Eye (tissue), 1 donor: ENCODE measurements at regions not wholly inside any gene's neighbourhood (a gene's known extent, or its start where the extent isn't known, plus 50 kb on each side); places are given as distances from the start of the nearest gene placed in this dataset.
A peak's percentile ranks its signal among the peaks of the same experiment; 100 is the strongest.

ENCODE experiments used
- DNase-seq: peaks from one replicate; pipeline ENCODE4 v3.0.0-alpha.2; 2015

- DNase-seq, result no peak
These were observed 227.5 kb upstream of the BRINP1 start for GRCh38 chr9:119596703-119597102.

GRCh38 chr9:119588874-119589744, 219.9 kb upstream of the BRINP1 start:
- peak; percentile 16 for DNase-seq

GRCh38 chr9:119577881-119578280, 208.6 kb upstream of the BRINP1 start:
- peak; percentile 24 for DNase-seq

DNA sequence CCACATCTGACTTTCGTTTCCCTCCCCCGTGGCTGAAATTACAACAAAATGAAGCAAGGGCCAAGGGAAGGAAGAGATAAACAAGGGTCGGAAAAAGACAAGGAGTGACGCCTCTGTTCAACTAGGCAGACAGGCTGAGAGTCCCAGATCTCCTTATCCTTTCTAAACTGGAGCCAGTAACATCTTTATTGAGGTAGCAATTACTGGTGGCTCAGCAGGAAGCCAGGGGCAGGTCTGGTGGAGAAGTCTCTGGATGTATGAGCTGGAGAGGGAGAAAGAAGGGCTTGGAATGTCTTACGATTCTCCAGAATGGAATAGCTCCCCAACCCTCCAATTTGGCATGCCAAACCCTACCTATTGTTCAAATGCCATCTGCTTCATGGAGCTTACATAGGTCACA, 190.8 kb upstream of the BRINP1 start:
- no peak for DNase-seq

DNA sequence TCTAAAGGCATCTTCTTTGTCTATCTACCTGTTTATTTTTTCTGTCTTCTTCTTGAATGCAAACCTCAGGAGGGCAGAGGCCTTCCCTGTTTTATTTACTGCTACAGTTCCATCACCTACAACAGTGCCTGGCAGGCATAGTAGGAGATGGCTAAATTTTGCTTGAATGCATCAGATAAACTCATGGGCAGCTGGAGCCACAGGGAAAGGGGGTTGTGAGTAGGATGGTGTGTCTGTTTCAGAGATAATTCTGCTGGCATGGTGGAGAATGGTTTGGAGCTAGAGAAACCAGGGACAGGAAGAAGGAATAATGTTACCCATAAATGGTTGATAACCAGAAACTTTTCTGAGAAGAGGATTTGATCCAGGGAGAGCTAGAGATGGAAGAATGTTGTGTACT, 189.8 kb upstream of the BRINP1 start:
- DNase-seq, result no peak

GRCh38 chr9:119556129-119556875, 187.1 kb upstream of the BRINP1 start:
- peak; percentile 93 for DNase-seq

DNA sequence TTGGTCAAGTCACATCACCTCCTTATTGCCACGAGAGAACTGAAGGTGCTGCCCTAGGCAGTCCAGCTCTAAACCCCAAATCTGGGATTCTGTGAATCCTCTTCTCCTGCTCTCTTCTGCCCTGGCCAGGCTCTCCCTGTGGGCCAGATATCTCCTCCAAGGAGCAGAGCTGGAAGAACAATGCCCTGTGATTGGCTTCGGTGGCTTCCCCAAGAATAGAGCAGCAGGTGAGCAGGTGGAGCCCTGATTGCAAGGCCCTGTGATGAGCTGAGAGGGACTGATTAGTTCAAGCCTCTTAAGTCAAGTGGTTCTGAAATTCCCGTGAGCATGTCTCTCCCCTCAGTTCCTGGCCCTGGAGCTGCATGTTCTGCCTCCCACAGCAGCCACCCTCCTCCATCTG, 175.3 kb upstream of the BRINP1 start:
- DNase-seq, result no peak

GRCh38 chr9:119537138-119537537, 167.9 kb upstream of the BRINP1 start:
- DNase-seq, result peak; percentile 8

- peak; percentile 17 for DNase-seq
These were observed 164.3 kb upstream of the BRINP1 start for GRCh38 chr9:119533504-119533903.

DNA sequence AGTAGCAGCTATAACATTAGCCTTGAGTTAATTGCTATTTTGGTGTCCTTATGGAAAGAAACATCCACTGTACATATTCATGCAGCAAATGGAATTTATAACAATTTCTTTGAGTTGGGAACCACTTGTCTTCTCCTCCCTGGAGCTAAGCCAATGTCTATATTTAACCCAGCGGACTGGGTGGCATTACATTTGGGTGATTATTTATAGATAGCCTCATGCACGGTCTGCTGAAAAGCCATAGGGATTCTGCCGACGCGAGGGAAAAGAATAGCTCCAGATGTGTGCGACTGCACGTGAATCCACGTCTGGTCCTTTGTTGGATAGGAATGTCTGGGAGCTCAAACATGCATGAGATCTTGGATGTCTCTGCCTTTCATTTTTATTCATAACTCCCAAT, 157.5 kb upstream of the BRINP1 start:
- no peak for DNase-seq

GRCh38 chr9:119523508-119523907, 154.3 kb upstream of the BRINP1 start:
- no peak for DNase-seq

GRCh38 chr9:119522381-119522780, 153.1 kb upstream of the BRINP1 start:
- DNase-seq, result no peak

- no peak for DNase-seq
These were observed 140.2 kb upstream of the BRINP1 start for GRCh38 chr9:119509291-119509905.

DNA sequence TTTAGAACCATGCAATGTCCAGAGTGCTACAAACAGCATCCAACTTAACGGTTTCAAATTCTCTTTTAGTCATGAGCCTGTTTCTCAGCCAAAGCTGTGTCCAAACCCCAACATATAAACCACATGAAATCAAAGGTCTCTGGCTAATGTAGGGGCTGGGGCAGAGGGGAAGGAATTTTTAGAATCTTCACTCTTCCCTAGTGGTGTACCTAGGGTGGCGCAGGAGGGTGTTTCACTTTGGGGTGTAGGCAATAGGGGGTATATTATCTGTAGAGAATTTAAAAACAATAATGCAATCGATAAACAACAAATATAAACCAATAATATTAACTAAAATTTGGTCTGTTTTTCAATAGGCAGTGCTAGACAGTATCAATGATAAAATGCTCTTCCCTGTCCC, 132.1 kb upstream of the BRINP1 start:
- no peak for DNase-seq

DNA sequence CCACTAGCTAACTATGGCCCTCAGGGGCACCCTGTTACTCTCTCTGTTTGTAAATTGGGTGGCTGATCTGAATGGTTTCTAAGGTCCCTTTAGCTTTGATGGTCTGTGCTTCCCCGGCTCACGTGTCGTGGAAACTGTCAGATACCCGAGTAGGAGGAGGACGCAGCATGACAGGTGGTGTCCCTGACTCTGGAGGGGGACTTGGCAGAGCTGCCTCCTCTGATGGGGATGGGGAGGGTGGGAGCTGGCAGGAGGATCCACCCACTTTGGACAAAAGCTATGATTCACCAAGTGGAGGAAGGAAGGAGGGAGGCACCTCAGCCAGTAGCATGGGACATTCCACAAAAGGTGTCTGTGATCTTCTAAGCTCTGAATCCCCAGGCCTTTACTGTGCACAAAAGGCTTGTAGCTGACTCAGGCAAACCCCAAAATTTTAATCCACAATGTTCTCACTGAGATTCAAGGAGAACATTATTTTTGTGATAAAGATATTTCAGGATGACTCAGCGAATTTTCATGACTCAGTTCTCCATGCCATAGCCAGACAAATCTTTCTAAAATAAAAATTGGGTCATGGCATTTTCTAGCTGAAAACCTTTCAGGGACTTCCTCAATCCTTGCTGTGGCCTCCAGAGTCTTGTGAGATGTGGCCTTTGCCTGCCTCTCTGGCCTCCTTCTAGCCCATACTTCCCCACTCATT, 131.0 kb upstream of the BRINP1 start:
- DNase-seq, result no peak

DNA sequence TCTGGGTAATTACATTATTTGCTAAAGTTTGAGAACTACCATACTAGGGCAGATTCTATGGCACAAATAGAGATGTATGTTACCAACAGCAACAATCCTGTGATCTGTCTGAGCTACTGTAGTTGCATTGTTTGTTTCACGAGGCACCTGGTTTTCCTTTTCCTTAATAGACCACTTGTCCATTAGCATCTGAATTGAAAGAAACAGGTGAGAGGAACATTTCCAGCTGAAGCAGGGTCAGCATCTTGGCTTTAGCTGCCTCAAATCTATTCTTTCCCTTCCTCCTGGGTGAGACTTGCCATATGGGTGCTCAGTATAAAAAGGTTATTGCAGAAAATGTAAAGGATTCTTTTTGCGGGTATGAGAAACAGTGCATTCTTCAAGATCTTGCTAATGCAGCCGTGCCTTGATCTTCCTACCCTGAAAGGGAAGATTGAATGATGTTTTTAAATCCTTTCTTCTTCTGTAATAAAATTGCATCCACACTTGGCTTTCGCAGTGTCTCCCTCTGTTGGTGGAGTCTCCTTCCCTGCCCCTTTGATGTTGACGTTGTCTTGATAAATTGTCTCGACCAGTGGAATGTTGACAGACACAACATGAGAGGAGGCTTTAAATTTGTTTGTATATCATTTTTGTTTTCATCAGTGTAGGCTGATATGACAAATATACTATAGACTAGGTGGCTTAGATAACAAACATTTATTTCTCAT, 118.0 kb upstream of the BRINP1 start:
- no peak for DNase-seq

DNA sequence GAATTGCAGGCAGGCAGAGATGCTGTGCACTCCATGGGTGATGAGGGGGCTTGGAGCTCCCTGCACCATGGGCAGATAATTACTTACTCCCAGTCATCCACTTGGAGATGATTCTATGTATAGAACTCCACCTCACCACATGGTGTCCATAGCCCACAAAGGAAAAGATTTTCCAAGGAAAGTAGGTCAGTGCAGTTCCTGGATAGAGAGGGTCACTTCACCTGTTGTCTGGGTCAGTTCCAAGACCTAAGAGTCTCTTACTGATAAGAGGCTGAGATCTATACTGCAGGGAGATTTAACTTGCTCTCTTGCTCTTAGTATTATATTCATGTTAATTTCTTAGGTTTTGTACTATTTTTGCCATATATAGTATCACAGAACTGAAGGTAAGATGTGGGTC, 113.9 kb upstream of the BRINP1 start:
- no peak for DNase-seq

- no peak for DNase-seq
These were observed 108.0 kb upstream of the BRINP1 start for GRCh38 chr9:119477197-119477596.

- DNase-seq, result no peak
These were observed 88.8 kb upstream of the BRINP1 start for GRCh38 chr9:119458068-119458467.

GRCh38 chr9:119453980-119454379, 84.7 kb upstream of the BRINP1 start:
- no peak for DNase-seq

DNA sequence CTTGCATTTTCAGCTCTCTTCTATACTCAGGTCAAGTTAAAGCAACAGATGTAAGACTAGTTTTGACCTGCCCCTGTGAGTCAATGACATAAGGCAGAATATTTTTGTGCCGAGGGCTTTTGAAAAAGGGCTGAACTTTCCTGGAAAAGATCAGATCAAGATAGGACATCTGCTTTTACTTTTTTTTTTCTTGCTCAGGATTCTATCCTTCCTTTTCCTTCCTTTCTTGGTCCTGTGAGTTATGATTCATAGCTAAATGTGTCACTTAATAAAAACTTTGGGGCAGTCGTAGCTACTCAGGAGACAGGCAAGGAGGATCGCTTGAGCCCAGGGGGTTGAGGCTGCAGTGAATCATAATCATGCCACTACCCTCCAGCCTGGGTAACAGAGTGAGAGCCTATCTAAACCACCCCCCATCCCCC, 84.3 kb upstream of the BRINP1 start:
- no peak for DNase-seq

- DNase-seq, result no peak
These were observed 82.2 kb upstream of the BRINP1 start for GRCh38 chr9:119451426-119451825.
